K562 (cell line): ENCODE measurements at regions not wholly inside any gene's neighbourhood (a gene's known extent, or its start where the extent isn't known, plus 50 kb on each side); places are given as distances from the start of the nearest gene placed in this dataset.
A peak's percentile ranks its signal among the peaks of the same experiment; 100 is the strongest.

Experiments
- ATAC-seq: fragments of 200-7000 bp; cut with Tn5 transposase; 3 replicates; pipeline ENCODE4 v1.9.1; 2020; ENCODE audit warnings: moderate library complexity
- BruUV-seq: library from RNA; stranded (reverse); fragments of 400-500 nt; replicated peaks from 2 replicates; lab custom pipeline; 2021; lab: Mats Ljungman, UMichigan
- CTCF ChIA-PET: fragments of 300-600 bp; formaldehyde crosslinking; extraction: SDS; loops from one replicate; lab custom pipeline; 2021; ENCODE audit warnings: low intra/inter-chr PET ratio; lab: Yijun Ruan, JAX
- POLR2A ChIA-PET: fragments of 300-600, 350-650 bp; sonication (Branson Sonifier 250); formaldehyde crosslinking; extraction: SDS; loops from one replicate; lab custom pipeline; 2021; ENCODE audit warnings: antibody characterized with exemption, inconsistent platforms; lab: Yijun Ruan, JAX
- DNase-seq, 4 experiments: peaks; one replicate each; pipeline versions ENCODE4 v3.0.0 to v3.0.0-alpha.2; 2011 to 2018; ENCODE audit warnings: low spot score in 3 of 4, mixed read lengths in 3 of 4; ENCODE audit errors: extremely low read depth in 1 of 4
- FAIRE-seq: peaks from 2 replicates; lab custom pipeline; 2011; peaks lifted over from hg19 to GRCh38; lab: Jason Lieb, UNC
- H2AFZ ChIP-seq: 2 replicates; pipeline ENCODE4 v1.6.0; 2011; ENCODE audit warnings: low read depth, low read length, control low read depth, inconsistent platforms
- H3K27ac ChIP-seq: fragments of 200-600 bp; 3 replicates; pipeline ENCODE4 v1.8.0; 2011; ENCODE audit warnings: low read depth, mild to moderate bottlenecking, control low read depth, inconsistent platforms, low read length, moderate library complexity, mixed read lengths; ENCODE audit errors: extremely low read depth
- H3K27me3 ChIP-seq, 2 experiments: fragments of 300-600 bp in 1 of 2; 2 replicates in 1 of 2; 3 replicates in 1 of 2; pipeline versions ENCODE4 v1.6.0 to v1.8.0; 2011; ENCODE audit warnings: inconsistent platforms in 2 of 2, low read length in 2 of 2, mild to moderate bottlenecking in 1 of 2, mixed read lengths in 1 of 2, moderate library complexity in 1 of 2; ENCODE audit not compliant: control insufficient read depth in 2 of 2, insufficient read depth in 2 of 2
- H3K36me3 ChIP-seq: fragments of 300-600 bp; 3 replicates; pipeline ENCODE4 v1.8.0; 2011; ENCODE audit warnings: mild to moderate bottlenecking, low read length, inconsistent platforms; ENCODE audit not compliant: control insufficient read depth, insufficient read depth
- H3K4me1 ChIP-seq, 2 experiments: fragments of 200-600 bp in 1 of 2; replicated peaks in 1 of 2; 2 replicates in 1 of 2; 3 replicates in 1 of 2; pipeline versions ENCODE4 v1.5.1 to v1.8.0; 2011; ENCODE audit warnings: inconsistent platforms in 2 of 2, low read length in 2 of 2, mild to moderate bottlenecking in 1 of 2, mixed read lengths in 1 of 2, moderate library complexity in 1 of 2; ENCODE audit not compliant: control insufficient read depth in 2 of 2, insufficient read depth in 2 of 2
- H3K4me2 ChIP-seq: 2 replicates; pipeline ENCODE4 v1.6.1; 2011; ENCODE audit warnings: low read length, control low read depth, inconsistent platforms, mixed read lengths; ENCODE audit not compliant: insufficient read depth
- H3K4me3 ChIP-seq: fragments of 200-600 bp; sonication (generic), shearing (Covaris generic); 2 replicates; pipeline ENCODE4 v1.5.1; 2016; ENCODE audit warnings: control low read depth, inconsistent platforms
- H3K79me2 ChIP-seq: fragments of 200-600 bp; 3 replicates; pipeline ENCODE4 v1.8.0; 2011; ENCODE audit warnings: low read length, inconsistent platforms; ENCODE audit not compliant: control insufficient read depth, insufficient read depth
- H3K9ac ChIP-seq, 2 experiments: 2 replicates each; pipeline versions ENCODE4 v1.6.0 to v1.6.1; 2011; ENCODE audit warnings: low read depth in 2 of 2, low read length in 2 of 2, control low read depth in 1 of 2, inconsistent platforms in 1 of 2, mild to moderate bottlenecking in 1 of 2, mixed read lengths in 1 of 2; ENCODE audit not compliant: insufficient read depth in 1 of 2
- H3K9me1 ChIP-seq: one replicate; pipeline ENCODE4 v1.6.0; 2011; ENCODE audit warnings: inconsistent platforms, mild to moderate bottlenecking, low read length, moderate library complexity; ENCODE audit not compliant: control insufficient read depth, insufficient read depth
- H3K9me3 ChIP-seq: replicated peaks from 2 replicates; pipeline ENCODE4 v1.5.1; 2011; ENCODE audit warnings: low read depth, low read length, inconsistent platforms; ENCODE audit not compliant: control insufficient read depth, insufficient read depth
- H4K20me1 ChIP-seq: replicated peaks from 2 replicates; pipeline ENCODE4 v1.6.1; 2011; ENCODE audit warnings: low read length, inconsistent platforms, mixed read lengths; ENCODE audit not compliant: control insufficient read depth, insufficient read depth
- ARNT ChIP-seq, 2 experiments: fragments of 450-650 bp; IDR thresholded peaks; 2 replicates each; pipeline ENCODE4 v1.6.1; 2016; ENCODE audit warnings: mild to moderate bottlenecking in 1 of 2
- E2F1 ChIP-seq: sonication (generic); formaldehyde crosslinking; IDR thresholded peaks from 2 replicates; pipeline ENCODE4 v1.8.1; 2023; ENCODE audit warnings: mild to moderate bottlenecking, missing genetic modification reagents, moderate library complexity
- JUND ChIP-seq, 2 experiments: IDR thresholded peaks; 2 replicates in 1 of 2; 3 replicates in 1 of 2; pipeline ENCODE4 v1.6.1; 2011; ENCODE audit warnings: borderline replicate concordance in 2 of 2, low read depth in 2 of 2, low read length in 2 of 2, improper control_type of control experiment in 1 of 2, missing biosample characterization in 1 of 2, missing genetic modification characterization in 1 of 2, missing genetic modification reagents in 1 of 2
- MEF2A ChIP-seq: IDR thresholded peaks from 2 replicates; pipeline ENCODE4 v1.6.1; 2011; ENCODE audit warnings: low read depth, mild to moderate bottlenecking, low read length, moderate library complexity; ENCODE audit not compliant: control insufficient read depth
- NFE2 ChIP-seq: IDR thresholded peaks from 2 replicates; pipeline ENCODE4 v1.6.1; 2014; ENCODE audit warnings: antibody characterized with exemption, low read depth
- NR2C1 ChIP-seq, 2 experiments: fragments of 450-650 bp; IDR thresholded peaks; 2 replicates each; pipeline ENCODE4 v1.6.1; 2017; ENCODE audit warnings: mild to moderate bottlenecking in 2 of 2, antibody characterized with exemption in 1 of 2, inconsistent platforms in 1 of 2, missing compliant biosample characterization in 1 of 2, missing genetic modification characterization in 1 of 2
- SMAD4 ChIP-seq: fragments of 250-450 bp; sonication (Bioruptor Pico); conservative IDR thresholded peaks from 2 replicates; pipeline ENCODE4 v1.8.0; 2021; ENCODE audit warnings: inconsistent platforms, mild to moderate bottlenecking, moderate library complexity
- ZBTB1 ChIP-seq: sonication (generic); formaldehyde crosslinking; IDR thresholded peaks from 2 replicates; pipeline ENCODE4 v1.8.1; 2023; ENCODE audit warnings: missing genetic modification reagents, low read depth, mild to moderate bottlenecking, borderline replicate concordance
- ZNF407 ChIP-seq: fragments of 450-650 bp; IDR thresholded peaks from 2 replicates; pipeline ENCODE4 v1.6.1; 2016; ENCODE audit warnings: low read depth
- ZNF589 ChIP-seq: fragments of 200-800 bp; sonication (Bioruptor generic); IDR thresholded peaks from 2 replicates; pipeline ENCODE4 v1.6.1; 2016; ENCODE audit warnings: low read depth, missing genetic modification characterization, missing compliant biosample characterization
- WGBS: fragments of 100-300 bp; shearing (Covaris generic); methylation state at CpG from one replicate; pipeline ENCODE4 v1.1.6; 2016; ENCODE audit warnings: low coverage, mixed read lengths; ENCODE audit not compliant: insufficient coverage; ENCODE audit errors: missing lambda C conversion rate; 5-methylcytosine and 5-hydroxymethylcytosine counted together
- in situ Hi-C: fragments of 300-500 bp; cut with MboI; formaldehyde crosslinking; loops from 4 replicates; pipeline ENCODE4 v1.15.0; 2018; ENCODE audit warnings: inconsistent platforms, mixed read lengths
- intact Hi-C: fragments of 100-400 bp; cut with micrococcal nuclease; formaldehyde crosslinking; loops from 2 replicates; pipeline ENCODE4 v1.14.2; 2022

GRCh38 chr11:34784318-34784841, 131.8 kb downstream of the APIP start (continued):
- TF ChIP-seq E2F1 (CRISPR knock-in tag): no peak

- no peak overlapping the region; a peak in 1 of 4 replicates for H3K9ac ChIP-seq
- H3K27me3 ChIP-seq: no peaks in the 10 kb centered on the region
- no peaks in the 10 kb centered on the region for H3K79me2 ChIP-seq
- in situ Hi-C loops: no loop called here
- no peak overlapping the region for H3K4me2 ChIP-seq
- H4K20me1 ChIP-seq: no peaks in the 10 kb centered on the region
- peak overlapping the region; percentile 46; the same call in 1 of the 3 replicates for H3K27ac ChIP-seq
- BruUV-seq: no TSS peak
- DNase-seq (peak in 2 of 4 experiments; percentile 9 to 38), FAIRE-seq (peak; percentile 32), ATAC-seq (peak; percentile 62)
- ChIA-PET POLR2A (no interaction called here), CTCF (no interaction called here)
- no peaks in the 10 kb centered on the region for H3K9me3 ChIP-seq
- peaks cover 4 to 7% of the 10 kb centered on the region in 2 experiments; a peak in 4 of 5 replicates for H3K4me1 ChIP-seq
- H3K36me3 ChIP-seq: no peaks in the 10 kb centered on the region
- peak overlapping the region; percentile 84 for H2AFZ ChIP-seq
- intact Hi-C loops: no loop called here
- 36% methylated on average over 3 of the region's 3 CpGs for WGBS
- no peak overlapping the region for H3K4me3 ChIP-seq
- TF ChIP-seq NFE2 (peak; percentile 36; the same call in 1 of the 2 replicates), SMAD4 (CRISPR knock-in tag) (0 out of 2 replicates have a peak, but pooled peaks have one; percentile 27), ZNF589 (CRISPR knock-in tag) (no peak), MEF2A (peak; percentile 60), JUND (IDR thresholded peaks at IDR 0.05; ENCODE audit: borderline replicate concordance, low read depth, low read length) (0 out of 2 replicates have a peak, but pooled peaks have one; percentile 24), JUND (tag; IDR thresholded peaks at IDR 0.05; ENCODE audit: borderline replicate concordance, low read depth, low read length) (no peak; the same call in 2 of the 3 replicates), NR2C1 (IDR thresholded peaks at IDR 0.05) (no peak), NR2C1 (tag; IDR thresholded peaks at IDR 0.05) (peak; percentile 33; the same call in 1 of the 2 replicates), ZBTB1 (CRISPR knock-in tag) (no peak), ZNF407 (peak; percentile 85), ARNT (IDR thresholded peaks at IDR 0.05) (no peak)
- no peaks in the 10 kb centered on the region for H3K9me1 ChIP-seq
Observed at GRCh38 chr11:34783816-34784317, 132.3 kb downstream of the APIP start.
